Endodermal cell (in vitro differentiated cells): ENCODE measurements at regions not wholly inside any gene's neighbourhood (a gene's known extent, or its start where the extent isn't known, plus 50 kb on each side); places are given as distances from the start of the nearest gene placed in this dataset.
"Not testable (repeated sequence)": the region's sequence is repeated elsewhere in the genome, so short reads cannot be mapped to it uniquely, and the experiment has no call there.

Source experiments
- DNase-seq: peaks from one replicate; pipeline ENCODE4 v3.0.0-alpha.2; 2017
- H3K27ac ChIP-seq: 2 replicates; pipeline ENCODE4 v1.5.1; 2013; ENCODE audit warnings: mild to moderate bottlenecking, low read depth, low read length, moderate library complexity
- H3K27me3 ChIP-seq: 2 replicates; pipeline ENCODE4 v1.6.1; 2013; ENCODE audit warnings: mild to moderate bottlenecking, low read length, moderate library complexity; ENCODE audit not compliant: insufficient read depth, control insufficient read depth, poor library complexity, severe bottlenecking
- H3K36me3 ChIP-seq: 2 replicates; pipeline ENCODE4 v1.7.0; 2013; ENCODE audit warnings: mild to moderate bottlenecking, low read length, moderate library complexity; ENCODE audit not compliant: control insufficient read depth, insufficient read depth
- H3K4me1 ChIP-seq: one replicate; pipeline ENCODE4 v1.7.0; 2013; ENCODE audit warnings: low read length; ENCODE audit not compliant: control insufficient read depth, insufficient read depth
- H3K4me3 ChIP-seq: 2 replicates; pipeline ENCODE4 v1.5.1; 2013; ENCODE audit warnings: mild to moderate bottlenecking, low read length, moderate library complexity
- H3K9ac ChIP-seq: 2 replicates; pipeline ENCODE4 v1.6.1; 2013; ENCODE audit warnings: mild to moderate bottlenecking, low read length, moderate library complexity; ENCODE audit not compliant: poor library complexity, severe bottlenecking; ENCODE audit errors: extremely low read depth
- H3K9me3 ChIP-seq: 2 replicates; pipeline ENCODE4 v1.6.1; 2013; ENCODE audit warnings: mild to moderate bottlenecking, low read length, moderate library complexity; ENCODE audit not compliant: control insufficient read depth
- H3K27ac Mint-ChIP-seq: 2 replicates; pipeline ENCODE4 v1.8.0; 2020; ENCODE audit warnings: mixed read lengths
- H3K27me3 Mint-ChIP-seq: 2 replicates; pipeline ENCODE4 v1.8.0; 2021; ENCODE audit warnings: mild to moderate bottlenecking, mixed read lengths; ENCODE audit not compliant: insufficient read depth
- H3K36me3 Mint-ChIP-seq: 2 replicates; pipeline ENCODE4 v1.8.0; 2020; ENCODE audit warnings: low read depth, mixed read lengths
- H3K4me1 Mint-ChIP-seq: 2 replicates; pipeline ENCODE4 v1.8.0; 2020; ENCODE audit warnings: mixed read lengths
- H3K4me3 Mint-ChIP-seq: 2 replicates; pipeline ENCODE4 v1.8.0; 2020; ENCODE audit warnings: mild to moderate bottlenecking, moderate library complexity, mixed read lengths
- H3K9me3 Mint-ChIP-seq: 2 replicates; pipeline ENCODE4 v1.8.0; 2020; ENCODE audit warnings: mild to moderate bottlenecking, mixed read lengths
- CTCF ChIP-seq: fragments of 200-600 bp; sonication (generic); conservative IDR thresholded peaks from 2 replicates; pipeline ENCODE4 v1.5.0; 2021; ENCODE audit warnings: antibody characterized with exemption, mild to moderate bottlenecking
- WGBS, 2 experiments: methylation state at CpG; one replicate each; pipeline versions ENCODE4 v1.1.5 to v1.1.7; 2013; ENCODE audit warnings: missing lambda C conversion rate in 2 of 2, mixed read lengths in 1 of 2; ENCODE audit not compliant: insufficient coverage in 1 of 2, insufficient read length in 1 of 2; 5-methylcytosine and 5-hydroxymethylcytosine counted together

GRCh38 chr13:69617587-69617986 is 490.0 kb upstream of the ATXN8OS start:
- no peaks in the 10 kb centered on the region for H3K4me1 ChIP-seq
- peaks cover 7% of the 10 kb centered on the region for H3K9me3 ChIP-seq
- no peak for DNase-seq
- TF ChIP-seq CTCF: no peak
- H3K9me3 Mint-ChIP-seq: peaks cover 8% of the 10 kb centered on the region
- no peak overlapping the region for H3K4me3 Mint-ChIP-seq
- H3K9ac ChIP-seq: no peak overlapping the region
- WGBS, 2 experiments: 96% methylated on average over 2 of the region's 2 CpGs; no CpG with 5 or more reads in 1 of the 2 experiments
- no peaks in the 10 kb centered on the region for H3K36me3 ChIP-seq
- H3K4me1 Mint-ChIP-seq: peaks cover 13% of the 10 kb centered on the region
- H3K27me3 Mint-ChIP-seq: no peaks in the 10 kb centered on the region
- no peak overlapping the region for H3K27ac ChIP-seq
- no peaks in the 10 kb centered on the region for H3K36me3 Mint-ChIP-seq
- H3K27ac Mint-ChIP-seq: no peak overlapping the region
- no peak overlapping the region for H3K4me3 ChIP-seq
- no peaks in the 10 kb centered on the region for H3K27me3 ChIP-seq

- Mint-ChIP-seq H3K36me3 (no peaks in the 10 kb centered on the region), H3K27ac (no peak overlapping the region), H3K27me3 (no peaks in the 10 kb centered on the region), H3K4me1 (peaks cover 12% of the 10 kb centered on the region), H3K9me3 (peaks cover 2% of the 10 kb centered on the region), H3K4me3 (no peak overlapping the region)
- Histone ChIP-seq H3K27me3 (no peaks in the 10 kb centered on the region), H3K36me3 (no peaks in the 10 kb centered on the region), H3K4me1 (no peaks in the 10 kb centered on the region), H3K9ac (no peak overlapping the region), H3K27ac (no peak overlapping the region), H3K4me3 (no peak overlapping the region), H3K9me3 (no peaks in the 10 kb centered on the region)
- WGBS, 2 experiments: 90 to 100% methylated on average over 3 of the region's 3 CpGs
- TF ChIP-seq CTCF: no peak
- DNase-seq: no peak
Measured at GRCh38 chr13:69616396-69616795, 491.2 kb upstream of the ATXN8OS start.

GRCh38 chr13:69615055-69615454 is 492.6 kb upstream of the ATXN8OS start:
- not testable (repeated sequence) for H3K36me3 Mint-ChIP-seq, H3K9me3 ChIP-seq, H3K36me3 ChIP-seq, H3K27me3 ChIP-seq, H3K27me3 Mint-ChIP-seq, H3K9me3 Mint-ChIP-seq, H3K27ac ChIP-seq, H3K9ac ChIP-seq, H3K4me1 ChIP-seq, H3K4me3 Mint-ChIP-seq, DNase-seq, H3K4me3 ChIP-seq, H3K27ac Mint-ChIP-seq
- peaks cover 12% of the 10 kb centered on the region for H3K4me1 Mint-ChIP-seq
- WGBS, 2 experiments: 95% methylated on average over 4 of the region's 8 CpGs; no CpG with 5 or more reads in 1 of the 2 experiments

GRCh38 chr13:69604698-69605097 is 502.9 kb upstream of the ATXN8OS start:
- Histone ChIP-seq H3K36me3 (no peaks in the 10 kb centered on the region), H3K9ac (no peak overlapping the region), H3K27ac (no peak overlapping the region), H3K27me3 (no peaks in the 10 kb centered on the region), H3K9me3 (peaks cover 6% of the 10 kb centered on the region), H3K4me1 (no peaks in the 10 kb centered on the region), H3K4me3 (no peak overlapping the region)
- Mint-ChIP-seq H3K4me1 (no peaks in the 10 kb centered on the region), H3K27ac (no peak overlapping the region), H3K9me3 (peaks cover 10% of the 10 kb centered on the region), H3K27me3 (no peaks in the 10 kb centered on the region), H3K36me3 (no peaks in the 10 kb centered on the region), H3K4me3 (no peak overlapping the region)
- 89% methylated on average over 1 of the region's 1 CpG; no CpG with 5 or more reads in 1 of the 2 experiments for WGBS, 2 experiments
- no peak for TF ChIP-seq CTCF
- DNase-seq: no peak
